GM12872 (cell line): ENCODE measurements at regions not wholly inside any gene's neighbourhood (a gene's known extent, or its start where the extent isn't known, plus 50 kb on each side); places are given as distances from the start of the nearest gene placed in this dataset.

ENCODE experiments used
- TF ChIP-seq, protein P1 (sequence below): IDR thresholded peaks from 3 replicates; pipeline ENCODE4 v1.5.1; 2011; ENCODE audit warnings: low read depth, mild to moderate bottlenecking, low read length, moderate library complexity; ENCODE audit not compliant: insufficient read depth

DNA sequence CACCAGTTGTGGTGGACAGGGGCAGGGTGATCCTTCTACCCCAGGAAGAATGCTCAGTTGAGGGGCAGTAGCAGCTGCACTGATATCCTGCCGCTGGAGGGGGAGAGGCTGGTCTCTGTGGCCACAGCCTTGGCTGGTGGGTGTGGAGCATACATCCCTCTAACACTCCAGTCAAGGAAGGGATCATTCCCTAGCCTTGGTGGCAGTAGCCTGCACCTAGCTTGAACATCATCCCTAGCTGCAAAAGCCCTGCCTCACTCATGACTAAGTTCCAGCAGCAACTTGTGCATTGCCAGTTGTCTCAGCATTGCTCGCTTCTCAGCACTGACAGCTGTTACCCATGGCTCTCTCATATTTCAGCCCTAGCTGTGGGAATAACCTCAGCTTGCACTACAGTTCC, 688.9 kb upstream of the POT1 start:
- TF ChIP-seq, protein P1, sequence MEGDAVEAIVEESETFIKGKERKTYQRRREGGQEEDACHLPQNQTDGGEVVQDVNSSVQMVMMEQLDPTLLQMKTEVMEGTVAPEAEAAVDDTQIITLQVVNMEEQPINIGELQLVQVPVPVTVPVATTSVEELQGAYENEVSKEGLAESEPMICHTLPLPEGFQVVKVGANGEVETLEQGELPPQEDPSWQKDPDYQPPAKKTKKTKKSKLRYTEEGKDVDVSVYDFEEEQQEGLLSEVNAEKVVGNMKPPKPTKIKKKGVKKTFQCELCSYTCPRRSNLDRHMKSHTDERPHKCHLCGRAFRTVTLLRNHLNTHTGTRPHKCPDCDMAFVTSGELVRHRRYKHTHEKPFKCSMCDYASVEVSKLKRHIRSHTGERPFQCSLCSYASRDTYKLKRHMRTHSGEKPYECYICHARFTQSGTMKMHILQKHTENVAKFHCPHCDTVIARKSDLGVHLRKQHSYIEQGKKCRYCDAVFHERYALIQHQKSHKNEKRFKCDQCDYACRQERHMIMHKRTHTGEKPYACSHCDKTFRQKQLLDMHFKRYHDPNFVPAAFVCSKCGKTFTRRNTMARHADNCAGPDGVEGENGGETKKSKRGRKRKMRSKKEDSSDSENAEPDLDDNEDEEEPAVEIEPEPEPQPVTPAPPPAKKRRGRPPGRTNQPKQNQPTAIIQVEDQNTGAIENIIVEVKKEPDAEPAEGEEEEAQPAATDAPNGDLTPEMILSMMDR, result no peak

DNA sequence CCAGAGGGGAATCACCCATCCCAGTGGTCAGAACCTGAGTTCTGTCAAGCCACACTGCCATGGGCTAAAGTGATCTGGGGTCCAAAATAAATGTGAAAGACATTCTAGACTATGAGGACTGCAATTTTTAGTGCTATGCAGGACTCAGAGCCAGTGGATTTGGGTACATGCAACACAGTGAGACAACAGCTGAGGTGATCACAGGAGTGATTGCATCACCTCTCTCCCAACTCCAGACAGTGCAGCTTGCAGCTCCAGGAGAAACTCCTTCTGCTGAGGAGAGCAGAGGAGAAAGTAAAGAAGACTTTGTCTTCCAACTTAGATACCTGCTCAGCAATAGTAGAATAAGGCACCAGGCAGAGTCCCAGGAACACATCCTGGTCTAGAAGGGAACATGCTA, 682.0 kb upstream of the POT1 start:
- TF ChIP-seq, protein P1, result no peak

DNA sequence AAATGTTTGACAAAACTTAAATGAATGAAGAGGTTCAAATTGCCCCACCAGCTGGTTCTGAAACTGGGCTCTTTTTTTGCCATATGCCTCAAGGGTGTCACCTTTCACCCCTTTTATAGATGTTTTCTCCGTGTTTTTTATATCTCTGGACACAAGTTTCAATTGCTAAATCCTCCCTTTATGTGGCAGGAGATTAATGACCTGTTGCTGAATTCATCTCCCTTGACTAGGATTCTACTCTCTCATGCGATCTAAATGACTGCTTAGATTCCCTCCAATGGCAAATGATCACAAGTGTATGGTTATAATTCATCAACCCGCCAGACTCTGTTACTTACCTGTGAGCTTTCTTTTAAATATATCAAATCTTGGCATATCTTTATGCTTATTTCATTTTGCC, 677.0 kb upstream of the POT1 start:
- TF ChIP-seq, protein P1, result no peak

DNA sequence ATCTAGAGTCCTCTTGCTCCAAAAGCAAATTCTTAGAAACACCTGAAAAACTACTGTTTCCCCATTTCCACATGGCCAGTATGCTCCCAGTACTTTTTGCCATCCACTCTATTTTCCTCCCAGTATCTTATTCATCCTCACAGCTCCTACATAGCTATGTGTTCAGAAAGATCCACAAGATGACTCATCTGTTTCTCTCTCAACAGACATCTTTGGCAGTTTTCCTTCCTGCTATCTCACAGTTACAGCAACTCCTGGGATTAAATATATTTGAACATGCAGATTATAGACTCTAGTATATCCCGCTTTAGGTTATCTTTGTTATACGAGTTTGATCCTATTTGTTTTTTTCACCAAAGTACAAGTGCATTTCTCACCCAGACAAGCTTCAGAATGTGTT, 675.6 kb upstream of the POT1 start:
- TF ChIP-seq, protein P1, result no peak

DNA sequence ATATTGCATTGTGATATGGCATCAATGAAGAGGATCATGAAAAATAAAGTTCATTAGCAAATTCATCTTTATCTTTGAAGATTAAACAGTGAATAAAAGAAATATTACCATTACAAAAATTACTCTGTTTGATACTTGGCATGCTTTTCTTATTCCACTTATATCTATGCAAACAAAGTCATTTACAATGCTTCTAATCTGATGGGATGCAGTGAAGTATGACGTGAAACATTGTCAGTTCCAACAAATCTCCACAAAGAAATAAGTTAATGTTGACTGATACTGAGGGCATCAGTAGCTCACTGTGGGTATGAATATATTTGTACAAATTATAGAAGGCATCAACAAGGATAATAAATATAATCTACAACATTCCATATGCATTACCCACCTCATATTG, 672.8 kb upstream of the POT1 start:
- TF ChIP-seq, protein P1, result no peak

DNA sequence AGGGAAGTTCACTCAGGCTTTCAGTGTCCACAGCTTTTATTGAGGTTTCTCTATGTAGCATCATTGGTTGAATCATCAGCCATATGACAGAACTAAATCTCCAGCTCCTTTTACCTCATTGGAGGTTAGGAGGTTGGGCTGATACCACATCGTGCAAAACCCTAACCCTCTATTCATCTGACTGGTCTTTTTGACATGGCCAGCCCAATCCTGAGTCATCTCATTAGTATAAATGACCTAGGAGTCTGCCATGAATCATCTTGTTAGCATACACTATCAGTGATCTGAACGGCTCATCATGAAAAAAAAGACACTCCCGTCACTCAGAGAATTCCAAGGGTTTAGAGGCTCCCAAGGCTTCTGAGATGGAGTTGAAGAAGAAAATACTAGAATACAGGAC, 669.8 kb upstream of the POT1 start:
- TF ChIP-seq, protein P1, result no peak

DNA sequence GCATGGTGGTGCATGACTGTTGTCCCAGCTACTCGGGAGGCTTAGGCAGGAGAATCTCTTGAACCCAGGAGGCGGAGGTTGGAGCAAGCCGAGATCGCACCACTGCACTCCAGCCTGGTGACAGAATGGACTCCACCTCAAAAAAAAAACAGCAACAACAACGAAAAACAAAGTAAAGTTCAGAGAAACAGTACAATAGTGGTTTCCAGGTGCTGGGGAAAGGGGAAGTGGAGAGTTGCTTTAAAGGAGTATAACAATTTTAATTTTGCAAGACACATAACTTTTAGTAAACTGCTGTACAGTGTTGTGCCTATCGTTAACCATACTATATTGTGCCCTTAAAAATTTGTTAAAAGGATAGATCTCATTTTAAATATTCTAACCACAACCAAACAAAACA, 662.7 kb upstream of the POT1 start:
- TF ChIP-seq, protein P1, result no peak

DNA sequence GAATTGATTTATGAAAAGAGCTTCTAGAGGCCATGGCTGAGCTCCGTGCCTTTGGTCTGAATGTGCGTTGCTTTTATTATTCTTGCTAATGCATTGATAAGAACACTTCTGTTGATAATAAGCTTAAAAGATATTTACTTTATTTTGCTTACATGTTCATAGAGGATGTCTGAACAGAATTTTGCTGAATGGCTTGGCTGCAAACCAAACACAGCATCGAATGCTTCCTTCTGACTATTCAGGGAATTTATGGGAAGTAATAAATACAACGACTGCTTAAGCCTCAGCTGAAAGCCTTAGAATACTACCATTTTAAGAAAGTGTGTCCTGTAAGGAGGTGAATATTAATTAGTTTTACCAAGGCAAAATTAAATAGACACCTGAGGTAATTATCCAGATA, 643.5 kb upstream of the POT1 start:
- TF ChIP-seq, protein P1, result no peak
